Smooth muscle cell (in vitro differentiated cells): ENCODE measurements at regions not wholly inside any gene's neighbourhood (a gene's known extent, or its start where the extent isn't known, plus 50 kb on each side); places are given as distances from the start of the nearest gene placed in this dataset.
"Not testable (repeated sequence)": the region's sequence is repeated elsewhere in the genome, so short reads cannot be mapped to it uniquely, and the experiment has no call there.

ENCODE experiments used
- DNase-seq: peaks from one replicate; lab custom pipeline; 2025; ENCODE audit not compliant: unreplicated experiment; lab: John Stamatoyannopoulos, UW
- H2AFZ ChIP-seq: fragments of 200-600 bp; sonication (generic); 2 replicates; pipeline ENCODE4 v1.6.0; 2016; ENCODE audit warnings: antibody characterized with exemption, low read depth, mild to moderate bottlenecking
- H3F3A ChIP-seq: fragments of 200-600 bp; sonication (generic); 2 replicates; pipeline ENCODE4 v1.6.0; 2017; ENCODE audit warnings: antibody characterized with exemption, low read depth
- H3K27ac ChIP-seq: fragments of 200-600 bp; sonication (generic); 2 replicates; pipeline ENCODE4 v1.5.1; 2016; ENCODE audit warnings: low read depth, mild to moderate bottlenecking
- H3K27me3 ChIP-seq: fragments of 200-600 bp; sonication (generic); 2 replicates; pipeline ENCODE4 v1.6.1; 2016; ENCODE audit warnings: low read depth, mild to moderate bottlenecking
- H3K36me3 ChIP-seq: fragments of 200-600 bp; sonication (generic); 2 replicates; pipeline ENCODE4 v1.5.1; 2016; ENCODE audit warnings: low read depth
- H3K4me1 ChIP-seq: fragments of 200-600 bp; sonication (generic); 2 replicates; pipeline ENCODE4 v1.5.1; 2016; ENCODE audit warnings: low read depth
- H3K4me2 ChIP-seq: fragments of 200-600 bp; sonication (generic); 2 replicates; pipeline ENCODE4 v1.6.0; 2016; ENCODE audit warnings: mild to moderate bottlenecking
- H3K4me3 ChIP-seq: fragments of 200-600 bp; sonication (generic); 2 replicates; pipeline ENCODE4 v1.5.1; 2016; ENCODE audit warnings: mild to moderate bottlenecking
- H3K79me2 ChIP-seq: fragments of 200-600 bp; sonication (generic); 2 replicates; pipeline ENCODE4 v1.6.0; 2016; ENCODE audit warnings: low read depth, mild to moderate bottlenecking
- H3K9ac ChIP-seq: fragments of 200-600 bp; sonication (generic); 2 replicates; pipeline ENCODE4 v1.6.0; 2016; ENCODE audit warnings: low read depth
- H3K9me3 ChIP-seq: fragments of 200-600 bp; sonication (generic); replicated peaks from 2 replicates; pipeline ENCODE4 v1.5.1; 2016; ENCODE audit warnings: low read depth
- H4K20me1 ChIP-seq: fragments of 200-600 bp; sonication (generic); 2 replicates; pipeline ENCODE4 v1.6.0; 2016; ENCODE audit warnings: low read depth
- CTCF ChIP-seq: fragments of 200-600 bp; sonication (generic); IDR thresholded peaks from 2 replicates; pipeline ENCODE4 v1.5.1; 2017; ENCODE audit warnings: borderline replicate concordance, mild to moderate bottlenecking, antibody characterized with exemption; ENCODE audit not compliant: insufficient read depth, poor library complexity, severe bottlenecking
- WGBS: methylation state at CpG from one replicate; pipeline ENCODE4 v1.1.7; 2016; ENCODE audit warnings: low lambda C conversion rate; 5-methylcytosine and 5-hydroxymethylcytosine counted together

- WGBS = 37% methylated on average over 3 of the region's 3 CpGs
- no peak for TF ChIP-seq CTCF
- no peaks in the 10 kb centered on the region for H3F3A ChIP-seq
- no peaks in the 10 kb centered on the region for H4K20me1 ChIP-seq
- no peak overlapping the region for H3K9ac ChIP-seq
- H3K4me2 ChIP-seq = no peak overlapping the region
- peaks cover 23% of the 10 kb centered on the region for H3K27me3 ChIP-seq
- H3K79me2 ChIP-seq = no peaks in the 10 kb centered on the region
- DNase-seq = no peak
- no peaks in the 10 kb centered on the region for H3K9me3 ChIP-seq
- no peak overlapping the region for H2AFZ ChIP-seq
- H3K4me3 ChIP-seq = no peak overlapping the region
- H3K27ac ChIP-seq = no peak overlapping the region
- H3K36me3 ChIP-seq = no peaks in the 10 kb centered on the region
- no peaks in the 10 kb centered on the region for H3K4me1 ChIP-seq
Observed at GRCh38 chr12:114025935-114026334, 59.8 kb upstream of the RBM19 start.

GRCh38 chr12:114022081-114022480 is 56.0 kb upstream of the RBM19 start:
- not testable (repeated sequence) for H2AFZ ChIP-seq, H3F3A ChIP-seq, H4K20me1 ChIP-seq, H3K9ac ChIP-seq, H3K4me1 ChIP-seq, H3K9me3 ChIP-seq, H3K79me2 ChIP-seq, DNase-seq, H3K4me3 ChIP-seq, H3K36me3 ChIP-seq, H3K4me2 ChIP-seq, H3K27ac ChIP-seq
- peaks cover 26% of the 10 kb centered on the region for H3K27me3 ChIP-seq
- 80% methylated on average over 5 of the region's 5 CpGs for WGBS

GRCh38 chr12:114018669-114019068 is 52.5 kb upstream of the RBM19 start:
- Histone ChIP-seq H4K20me1 (no peaks in the 10 kb centered on the region), H3K9ac (no peak overlapping the region), H3K36me3 (no peaks in the 10 kb centered on the region), H3K79me2 (no peaks in the 10 kb centered on the region), H3K4me1 (no peaks in the 10 kb centered on the region), H3K4me3 (no peak overlapping the region), H3K4me2 (no peak overlapping the region), H3K27ac (no peak overlapping the region), H2AFZ (no peak overlapping the region), H3F3A (no peaks in the 10 kb centered on the region), H3K27me3 (peaks cover 30% of the 10 kb centered on the region), H3K9me3 (no peaks in the 10 kb centered on the region)
- no peak for TF ChIP-seq CTCF
- 63% methylated on average over 1 of the region's 1 CpG for WGBS
- DNase-seq = no peak
